ENCODE measurements at regions not wholly inside any gene's neighbourhood (a gene's known extent, or its start where the extent isn't known, plus 50 kb on each side); places are given as distances from the start of the nearest gene placed in this dataset.

GRCh38 chr3:168333410-168333935 is 237.7 kb upstream of the GOLIM4 start:
- TF ChIP-seq, protein P1, sequence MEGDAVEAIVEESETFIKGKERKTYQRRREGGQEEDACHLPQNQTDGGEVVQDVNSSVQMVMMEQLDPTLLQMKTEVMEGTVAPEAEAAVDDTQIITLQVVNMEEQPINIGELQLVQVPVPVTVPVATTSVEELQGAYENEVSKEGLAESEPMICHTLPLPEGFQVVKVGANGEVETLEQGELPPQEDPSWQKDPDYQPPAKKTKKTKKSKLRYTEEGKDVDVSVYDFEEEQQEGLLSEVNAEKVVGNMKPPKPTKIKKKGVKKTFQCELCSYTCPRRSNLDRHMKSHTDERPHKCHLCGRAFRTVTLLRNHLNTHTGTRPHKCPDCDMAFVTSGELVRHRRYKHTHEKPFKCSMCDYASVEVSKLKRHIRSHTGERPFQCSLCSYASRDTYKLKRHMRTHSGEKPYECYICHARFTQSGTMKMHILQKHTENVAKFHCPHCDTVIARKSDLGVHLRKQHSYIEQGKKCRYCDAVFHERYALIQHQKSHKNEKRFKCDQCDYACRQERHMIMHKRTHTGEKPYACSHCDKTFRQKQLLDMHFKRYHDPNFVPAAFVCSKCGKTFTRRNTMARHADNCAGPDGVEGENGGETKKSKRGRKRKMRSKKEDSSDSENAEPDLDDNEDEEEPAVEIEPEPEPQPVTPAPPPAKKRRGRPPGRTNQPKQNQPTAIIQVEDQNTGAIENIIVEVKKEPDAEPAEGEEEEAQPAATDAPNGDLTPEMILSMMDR (optimal IDR thresholded peaks at IDR 0.05 in 1 of 3, IDR thresholded peaks at IDR 0.05 in 1 of 3, conservative IDR thresholded peaks at IDR 0.05 in 1 of 3; ENCODE audit: extremely low read depth in 1 of 3, insufficient read depth in 2 of 3, low read length in 3 of 3), result no peak
- no peak for TF ChIP-seq EZH2 (IDR thresholded peaks at IDR 0.05; ENCODE audit: low read length)

Measured in keratinocyte (primary cell).